GM18870 (cell line): ENCODE measurements at regions not wholly inside any gene's neighbourhood (a gene's known extent, or its start where the extent isn't known, plus 50 kb on each side); places are given as distances from the start of the nearest gene placed in this dataset.

ENCODE experiments used
- ATAC-seq: cut with Tn5 transposase; IDR thresholded peaks from one replicate; pipeline ENCODE4 v1.9.1; 2021; ENCODE audit warnings: moderate library complexity; ENCODE audit not compliant: unreplicated experiment

DNA sequence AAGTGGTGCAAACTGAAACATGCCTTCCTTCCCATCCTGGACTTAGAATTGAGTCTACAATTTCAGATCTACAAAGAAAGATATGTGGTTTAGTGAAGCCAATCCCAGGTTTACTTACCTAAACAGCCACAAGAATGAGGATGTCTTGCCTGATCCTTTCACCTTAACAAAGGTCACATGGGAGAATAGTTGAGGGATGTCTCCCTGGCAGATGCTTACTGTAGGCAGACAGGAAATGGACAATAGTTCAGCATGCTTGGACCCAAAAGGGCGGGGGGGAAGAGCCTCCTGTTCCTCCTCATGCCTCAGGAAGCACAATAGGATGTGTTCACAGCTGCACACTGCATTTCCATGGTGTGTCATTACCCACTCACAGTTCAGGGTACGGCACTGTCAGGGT is 492.7 kb upstream of the USP24 start:
- no peak for ATAC-seq

DNA sequence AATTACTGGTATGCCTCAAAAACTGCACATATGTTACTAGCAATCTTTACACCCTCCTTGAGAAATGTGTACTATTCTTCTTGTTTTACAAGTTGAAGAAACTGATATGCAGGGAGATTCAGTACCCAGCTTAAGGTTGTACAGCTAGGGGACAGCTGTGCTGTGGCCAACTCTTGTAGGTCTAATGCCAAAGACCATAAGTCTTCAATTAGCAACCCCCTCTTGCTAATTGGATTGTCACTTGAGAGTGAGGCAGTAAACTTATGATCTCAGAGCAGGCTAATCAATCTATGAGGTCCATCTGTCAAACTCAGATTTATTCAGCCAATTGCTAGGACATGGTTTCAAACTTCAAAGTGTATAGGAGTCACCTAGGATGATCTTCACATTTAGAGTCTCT is 492.0 kb upstream of the USP24 start:
- no peak for ATAC-seq

DNA sequence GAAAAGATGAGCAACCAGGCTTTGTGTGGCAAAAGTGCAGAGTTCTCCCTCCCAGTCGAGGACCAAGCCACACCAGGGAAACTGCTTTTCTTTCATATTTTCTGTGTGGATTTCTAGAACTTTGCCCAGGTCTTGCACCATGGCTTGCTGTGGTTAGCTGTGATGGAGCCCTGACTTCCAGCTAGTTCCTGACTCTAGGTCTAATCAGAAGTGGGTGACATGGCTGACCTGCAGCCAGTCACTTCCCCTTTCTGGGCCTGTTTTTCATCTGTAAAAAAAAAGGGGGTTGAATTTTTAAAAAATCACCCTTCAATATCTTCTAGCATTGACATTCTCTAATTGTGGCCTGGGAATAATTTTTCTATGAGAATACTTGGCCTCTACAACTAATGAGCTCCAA is 491.2 kb upstream of the USP24 start:
- no peak for ATAC-seq

DNA sequence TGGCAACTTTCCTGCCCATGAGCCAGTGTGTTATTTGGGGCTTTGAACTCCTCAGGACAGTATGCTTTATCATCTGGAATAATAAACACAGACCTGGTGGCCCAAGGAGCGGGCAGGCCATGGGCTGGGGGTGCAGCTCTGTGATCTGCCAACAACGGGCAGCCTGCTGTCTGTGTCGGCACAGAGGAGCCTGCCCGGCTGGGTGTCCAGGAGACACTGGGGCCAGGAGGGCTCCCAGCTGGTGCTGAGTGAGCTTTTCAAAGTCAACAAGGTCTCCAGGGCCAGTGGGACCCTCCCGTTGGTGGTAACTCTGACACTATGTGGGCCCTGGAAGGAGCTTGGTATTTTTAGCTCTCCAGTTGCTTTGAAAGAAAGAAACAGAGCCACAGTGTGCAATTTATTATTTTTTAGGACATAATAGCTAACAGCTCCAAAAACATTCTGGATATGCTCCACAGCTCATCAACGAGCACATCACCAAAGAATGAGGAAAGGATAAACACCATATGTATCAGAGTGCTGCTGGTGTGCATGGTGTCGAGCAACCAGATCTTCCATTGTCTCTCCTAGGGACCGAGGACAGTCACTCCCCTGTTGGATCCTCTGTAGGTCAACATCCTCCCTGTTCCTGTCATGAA is 488.7 kb upstream of the USP24 start:
- no peak for ATAC-seq

DNA sequence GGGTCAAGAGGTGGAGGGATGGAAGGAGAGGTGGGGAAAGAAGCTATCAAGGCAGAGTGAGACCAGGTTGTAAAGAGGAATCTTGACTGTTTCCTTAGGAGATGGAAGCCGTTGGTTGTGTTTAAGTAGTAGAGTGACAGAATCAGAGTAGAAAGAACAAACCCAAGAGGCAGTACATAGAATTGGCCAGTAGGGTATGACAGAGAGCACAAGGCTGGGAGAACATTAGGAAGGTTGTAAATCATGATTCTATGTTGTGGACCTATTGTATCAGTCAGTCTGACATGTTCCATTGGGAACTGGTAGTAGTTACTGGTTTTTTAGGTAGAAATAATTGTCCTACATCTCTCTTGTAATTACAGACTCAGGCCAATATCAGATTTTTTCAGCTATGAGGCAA is 486.9 kb upstream of the USP24 start:
- ATAC-seq = peak; percentile 84

DNA sequence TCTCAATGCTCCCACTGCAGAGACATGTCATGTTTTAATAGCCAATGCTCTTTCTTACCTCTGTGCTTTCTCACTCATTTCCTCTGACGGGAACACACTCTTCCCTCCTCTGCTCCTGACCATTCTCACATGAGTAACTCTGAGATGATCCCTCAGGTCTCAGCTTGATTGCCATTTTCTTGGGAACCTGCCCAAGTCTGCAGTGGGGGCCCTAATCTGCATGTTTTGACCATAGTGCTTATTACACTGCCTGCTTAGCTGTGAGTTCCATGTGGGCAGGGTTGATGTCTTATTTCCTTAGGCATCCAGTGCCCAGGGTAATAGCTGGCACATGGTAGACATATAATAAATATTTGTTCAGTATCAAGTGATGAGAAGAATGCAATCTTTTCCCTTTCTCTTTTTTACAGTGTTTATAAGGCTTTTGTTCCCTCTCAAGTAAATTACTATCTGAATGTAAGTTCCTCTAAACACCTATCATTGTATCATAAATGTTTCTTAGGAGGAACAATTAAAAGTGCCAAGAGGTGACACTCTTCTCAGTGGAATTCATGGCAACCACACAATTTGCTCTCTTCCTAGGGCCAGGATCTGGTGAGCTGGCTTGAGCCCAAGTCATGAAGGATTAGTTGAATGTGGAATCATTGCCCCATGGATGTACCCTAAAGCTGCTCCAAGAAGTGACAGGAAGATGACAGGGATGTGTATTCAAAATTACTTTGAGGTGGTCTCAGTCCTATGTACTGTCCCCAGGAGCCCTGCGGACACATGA is 485.4 kb upstream of the USP24 start:
- ATAC-seq = no peak

DNA sequence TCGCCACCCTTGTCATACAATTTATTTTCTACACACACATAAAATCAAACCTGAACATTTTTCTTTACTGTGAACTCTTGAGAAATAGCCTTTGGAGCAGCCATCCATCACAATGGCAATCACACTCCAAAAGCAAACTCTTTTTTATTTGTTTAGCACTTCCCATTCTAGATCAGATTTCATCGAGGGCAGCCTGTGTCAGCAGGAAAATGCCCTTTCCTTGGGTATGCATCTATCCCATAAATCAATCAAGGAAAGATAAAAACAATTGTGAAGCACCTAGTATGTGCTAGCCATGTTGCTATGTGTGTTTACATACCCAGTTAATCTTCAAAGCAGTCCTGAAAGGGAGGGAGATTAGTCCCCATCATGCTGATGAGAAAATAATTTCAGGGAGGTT is 484.1 kb upstream of the USP24 start:
- no peak for ATAC-seq

DNA sequence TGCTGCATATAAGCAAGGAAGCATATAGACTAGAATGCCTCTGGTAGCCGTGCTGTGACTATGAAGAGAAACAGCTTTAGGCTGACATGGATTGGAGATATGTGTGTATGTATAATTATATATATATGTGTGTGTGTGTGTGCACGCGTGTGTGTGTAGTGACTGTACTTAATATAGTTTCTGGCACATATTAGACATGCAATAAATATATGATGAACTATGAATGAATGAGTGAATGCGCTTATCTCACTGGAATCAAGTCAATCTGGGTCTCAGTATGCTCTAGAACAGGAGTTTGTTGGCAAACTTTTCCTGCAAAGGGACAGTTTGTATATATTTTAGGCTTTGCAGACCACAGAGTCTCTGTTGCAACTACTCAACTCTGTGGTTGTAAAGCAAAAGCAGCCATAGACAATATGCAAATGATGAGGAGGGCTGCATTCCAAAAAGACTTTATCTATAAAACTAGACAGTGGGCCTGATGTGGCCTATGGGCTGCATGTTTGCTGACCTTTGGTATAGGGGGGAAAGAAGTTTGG is 482.9 kb upstream of the USP24 start:
- ATAC-seq = no peak

DNA sequence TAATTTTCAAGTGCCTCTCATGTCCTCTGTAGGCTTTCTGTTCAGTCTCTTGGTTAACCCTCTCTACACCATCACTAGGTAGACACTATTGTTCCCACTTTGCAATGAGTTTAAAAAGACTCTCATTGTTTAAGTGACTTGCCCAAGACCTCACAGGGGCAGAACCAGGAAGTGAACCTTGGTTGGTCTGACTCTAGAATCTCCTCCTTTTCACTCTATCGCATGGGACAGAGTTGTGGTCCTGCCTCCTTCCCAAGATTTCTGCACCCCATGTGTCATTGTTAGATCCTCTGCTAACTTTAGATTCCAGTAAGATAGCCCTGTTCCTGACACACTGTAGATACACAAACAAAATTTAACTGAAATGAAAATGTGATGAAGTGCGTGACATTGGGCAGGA is 481.7 kb upstream of the USP24 start:
- ATAC-seq = no peak

DNA sequence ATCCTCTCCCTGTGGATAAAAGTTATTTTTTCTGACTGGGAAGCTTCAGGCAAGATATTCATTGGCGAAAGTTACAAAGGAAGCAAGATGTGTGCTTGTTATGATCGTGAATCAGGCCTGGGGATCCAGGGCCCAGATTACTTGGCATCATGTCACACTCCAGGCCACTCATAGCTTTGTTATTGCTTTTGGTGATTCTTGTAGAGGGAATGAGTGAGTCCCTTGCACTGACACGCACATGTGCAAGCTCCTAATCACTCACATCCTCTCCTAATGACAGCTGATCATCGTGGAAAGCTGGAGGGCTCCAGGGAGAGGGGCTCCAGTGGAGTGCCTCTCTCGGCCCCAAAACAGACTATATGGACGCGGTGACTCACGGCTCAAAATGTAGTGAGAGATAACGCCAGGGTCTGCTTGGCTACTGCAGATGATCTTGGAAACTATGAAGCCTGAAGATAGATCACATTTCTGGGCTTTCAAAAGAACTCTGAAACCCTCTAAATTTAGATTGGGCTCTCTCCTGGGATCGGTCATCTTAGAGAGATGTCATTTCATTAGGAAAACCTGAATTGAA is 481.1 kb upstream of the USP24 start:
- no peak for ATAC-seq

DNA sequence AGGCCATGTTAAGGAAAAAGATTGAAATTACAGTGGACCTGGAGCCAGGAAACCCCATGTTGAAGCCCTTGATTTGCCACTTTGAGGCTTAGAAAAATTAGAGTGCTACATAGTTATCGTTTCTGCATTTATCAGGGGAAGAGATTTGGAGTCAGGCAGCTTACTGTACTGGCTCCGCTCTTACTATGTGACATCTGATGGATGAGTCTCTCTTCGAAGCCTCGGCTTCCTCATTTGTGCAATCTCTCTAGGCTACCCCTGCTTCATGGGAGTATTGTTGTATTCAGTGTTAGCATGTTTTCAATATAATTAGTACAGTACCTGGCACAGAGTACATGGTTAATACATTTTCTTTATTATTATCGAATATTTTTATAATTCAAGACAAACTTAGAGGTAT is 480.4 kb upstream of the USP24 start:
- no peak for ATAC-seq

DNA sequence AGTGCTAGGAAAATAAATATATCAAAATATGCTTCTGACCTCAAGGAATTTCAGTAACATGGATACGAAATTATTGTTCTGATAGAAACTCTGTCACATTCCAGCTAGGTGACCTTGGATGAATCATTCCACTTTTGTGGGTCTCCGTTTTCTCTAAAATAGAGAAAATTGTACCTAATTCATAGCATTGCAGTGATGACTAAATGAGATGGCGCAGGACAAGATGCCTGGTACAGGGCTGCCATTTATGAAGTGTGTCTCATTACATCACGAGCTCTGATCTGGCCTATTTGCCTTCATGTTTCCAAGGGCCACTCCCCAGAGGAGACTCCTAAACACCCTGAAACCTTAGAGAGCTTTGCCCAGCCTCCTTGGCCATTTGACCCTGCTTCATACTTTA is 480.0 kb upstream of the USP24 start:
- no peak for ATAC-seq

DNA sequence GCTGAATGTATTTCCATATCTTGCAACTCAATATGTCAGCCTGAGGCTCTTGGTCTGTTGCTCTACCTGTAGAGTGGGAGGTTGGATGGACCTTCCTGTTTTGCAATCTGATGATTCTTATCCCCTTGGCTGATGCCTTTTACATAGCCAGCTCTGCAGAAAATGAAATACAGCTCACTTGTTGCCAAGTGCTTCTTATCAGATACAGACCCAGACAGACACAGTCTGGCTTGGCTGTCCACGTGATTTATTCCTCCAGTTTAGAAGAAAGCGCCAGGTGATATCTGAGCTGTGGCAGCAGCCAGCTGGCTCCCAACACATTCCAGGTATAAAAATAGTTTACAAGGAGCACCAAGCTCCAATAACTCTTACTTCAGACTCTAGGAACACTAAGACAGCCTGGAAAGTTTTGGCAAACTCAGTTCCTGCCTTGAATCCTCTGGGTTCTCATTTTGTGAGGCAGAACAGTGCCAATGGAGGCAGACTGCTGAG is 479.2 kb upstream of the USP24 start:
- no peak for ATAC-seq

DNA sequence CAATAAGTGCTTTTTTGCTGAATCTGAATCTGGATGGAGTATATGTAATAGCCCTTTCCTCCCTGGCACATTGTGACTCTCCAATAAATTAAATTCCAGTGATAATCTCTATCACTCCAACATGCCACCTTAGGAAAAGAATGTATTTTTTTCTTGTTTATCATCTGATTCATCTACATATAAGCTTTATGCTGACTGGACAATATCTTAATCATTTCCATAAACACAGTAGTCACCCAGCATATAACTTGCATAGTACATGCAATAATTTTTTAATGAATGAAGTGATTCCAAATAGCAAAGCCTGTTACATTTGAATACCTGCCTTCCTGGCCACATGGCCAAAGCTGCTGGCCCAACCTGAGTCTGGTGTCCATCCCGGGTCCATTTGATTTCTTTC is 477.6 kb upstream of the USP24 start:
- no peak for ATAC-seq

DNA sequence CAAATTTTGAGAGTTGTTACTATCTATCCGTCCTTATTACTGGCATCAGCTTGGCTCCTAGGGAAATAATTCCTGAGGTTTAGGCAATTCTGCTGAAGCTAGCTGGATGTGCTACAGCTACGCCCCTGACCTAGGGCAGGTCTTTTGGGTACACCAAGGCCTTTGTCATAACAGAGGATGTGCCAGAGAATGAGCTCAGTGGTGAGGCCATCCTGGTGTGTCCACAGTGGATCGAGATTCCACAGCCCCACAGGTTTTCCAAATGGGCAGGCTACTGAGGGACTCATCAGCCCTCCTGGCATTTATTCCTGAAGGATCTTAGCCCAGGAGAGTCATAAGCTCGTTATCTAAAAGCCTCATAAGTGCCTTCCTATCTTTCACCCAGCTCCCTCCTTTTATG is 475.2 kb upstream of the USP24 start:
- no peak for ATAC-seq

DNA sequence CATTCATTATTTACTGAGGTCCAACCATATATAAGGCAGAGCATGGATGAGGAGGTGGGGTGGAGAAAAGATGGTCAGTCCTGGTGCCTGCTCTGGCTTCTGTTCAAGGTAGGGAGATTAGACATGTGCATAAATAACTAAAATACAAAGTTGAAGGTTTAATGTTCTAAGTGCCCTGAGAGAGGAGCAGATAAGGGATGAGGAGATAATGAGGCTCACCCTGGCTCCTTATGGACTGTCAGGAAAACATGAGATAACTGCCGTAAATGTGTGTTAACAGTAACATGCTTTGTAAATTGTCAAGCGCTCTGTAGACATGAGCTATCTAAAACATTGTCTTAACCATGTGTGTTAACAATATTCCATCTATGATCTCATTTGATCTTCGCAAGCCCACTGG is 474.6 kb upstream of the USP24 start:
- no peak for ATAC-seq

DNA sequence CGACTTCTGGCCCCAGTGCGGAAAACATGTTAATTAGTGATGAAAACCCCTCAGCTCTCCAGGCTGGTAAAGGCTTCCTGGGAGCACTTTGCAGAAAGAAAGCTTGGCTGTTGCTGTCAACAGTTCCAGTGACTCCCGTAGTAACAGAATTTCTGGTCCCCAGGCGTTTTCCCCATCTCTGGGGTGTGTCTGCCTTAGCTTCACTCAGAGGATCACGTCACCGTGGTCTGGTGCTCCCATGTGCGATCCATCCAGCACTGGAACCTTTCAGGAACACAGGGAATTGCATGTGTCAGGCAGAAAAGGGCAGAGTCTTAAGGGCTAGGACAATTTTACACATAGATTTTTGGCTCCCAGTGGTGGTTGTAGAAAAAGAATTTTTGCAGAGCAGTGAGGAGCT is 470.4 kb upstream of the USP24 start:
- ATAC-seq = no peak

DNA sequence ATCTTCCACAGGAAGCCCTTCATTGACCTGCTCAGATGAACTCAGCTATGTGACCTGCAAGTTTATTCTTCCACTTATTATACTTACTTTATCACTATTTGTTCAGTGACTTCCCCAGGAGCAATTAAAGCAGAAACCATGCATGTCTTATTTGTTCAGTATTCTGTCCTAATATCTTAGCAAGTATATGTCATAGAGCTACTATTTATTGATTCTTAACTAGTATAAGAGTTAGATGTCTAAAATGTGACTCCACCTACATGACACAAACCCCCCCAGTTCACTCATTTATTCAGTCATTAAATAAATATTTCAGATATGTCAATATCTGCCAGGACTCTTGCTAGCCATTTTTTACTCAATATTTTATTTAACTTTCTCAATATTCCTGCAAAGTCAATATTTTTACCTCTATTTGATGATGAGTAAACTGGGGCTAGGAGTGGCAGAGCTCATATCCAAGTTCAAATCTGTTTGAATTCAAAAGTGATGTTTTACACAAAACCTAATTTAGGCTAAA is 469.0 kb upstream of the USP24 start:
- ATAC-seq = no peak

DNA sequence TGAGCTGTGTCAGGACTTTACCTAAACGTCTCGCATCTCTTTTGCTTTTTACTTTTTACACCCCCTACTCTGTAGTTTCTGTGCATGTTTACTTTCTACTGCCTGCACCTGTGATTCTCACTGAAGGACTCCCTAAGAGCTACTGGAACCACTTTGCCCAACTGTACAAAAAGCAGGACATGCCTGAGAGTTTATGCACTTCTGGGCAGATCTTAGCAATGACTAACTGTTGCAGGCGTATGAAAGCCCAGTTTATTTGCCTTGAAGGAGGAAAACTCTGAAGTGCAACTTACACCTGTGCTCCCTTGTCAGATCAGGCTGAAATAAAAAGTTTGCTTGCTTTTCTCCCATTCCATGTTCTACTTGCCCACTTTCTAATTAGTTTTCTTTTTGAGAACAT is 467.0 kb upstream of the USP24 start:
- no peak for ATAC-seq

DNA sequence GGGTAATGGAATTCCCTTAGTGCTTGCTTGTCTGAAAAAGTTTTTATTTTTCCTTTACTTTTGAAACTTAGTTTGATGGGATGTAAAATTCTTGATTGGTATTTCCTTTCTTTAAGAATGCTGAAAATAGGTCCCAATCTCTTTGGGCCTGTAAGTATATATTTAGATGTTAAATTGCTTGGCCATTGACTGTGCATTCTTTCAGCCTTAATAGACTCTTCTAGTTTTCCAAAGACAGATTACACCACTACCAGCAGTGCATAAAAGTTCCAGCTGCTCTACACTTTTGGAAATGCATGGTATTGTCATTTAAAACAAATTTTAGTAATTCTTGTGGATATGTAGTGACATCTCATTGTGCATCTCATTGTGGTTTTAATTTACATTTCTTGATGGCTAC is 464.8 kb upstream of the USP24 start:
- no peak for ATAC-seq

DNA sequence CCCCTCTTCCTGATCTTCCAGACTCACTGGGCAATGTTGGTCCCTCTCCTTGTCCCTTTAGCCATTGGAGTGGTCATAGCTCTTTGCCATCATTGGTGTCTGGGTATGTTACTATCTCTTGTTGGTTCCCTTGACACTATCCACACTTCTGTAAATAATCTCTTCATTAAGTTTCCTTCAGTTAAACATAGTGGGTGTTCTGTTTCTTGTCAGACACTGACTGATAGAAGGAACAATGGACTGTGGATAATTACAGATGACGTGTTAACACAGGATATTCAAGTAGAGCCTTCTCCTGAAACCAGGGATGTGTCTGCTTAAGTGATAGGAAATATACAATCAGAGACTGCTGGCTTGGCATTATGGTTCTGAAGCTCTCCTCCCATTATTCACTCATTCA is 458.3 kb upstream of the USP24 start:
- no peak for ATAC-seq
